Lower lobe of right lung (tissue), 2 donors: ENCODE measurements at regions not wholly inside any gene's neighbourhood (a gene's known extent, or its start where the extent isn't known, plus 50 kb on each side); places are given as distances from the start of the nearest gene placed in this dataset.

Experiments
- ATAC-seq, 2 donors: fragments of 200-7000 bp; cut with Tn5 transposase; one replicate each; pipeline ENCODE4 v1.9.1; 2020 to 2022; ENCODE audit warnings: mild to moderate bottlenecking in 2 of 2, moderate library complexity in 2 of 2
- DNase-seq: peaks from one replicate; pipeline ENCODE4 v3.0.0-alpha.2; 2020
- H3K27ac ChIP-seq: fragments of 200-600 bp; one replicate; pipeline ENCODE4 v1.8.0; 2022
- H3K27me3 ChIP-seq: fragments of 200-600 bp; one replicate; pipeline ENCODE4 v1.8.0; 2022; ENCODE audit warnings: low read depth
- H3K36me3 ChIP-seq: fragments of 200-600 bp; one replicate; pipeline ENCODE4 v1.8.0; 2022; ENCODE audit warnings: mild to moderate bottlenecking
- H3K4me1 ChIP-seq: fragments of 200-600 bp; one replicate; pipeline ENCODE4 v1.8.0; 2022
- H3K4me3 ChIP-seq: fragments of 200-600 bp; one replicate; pipeline ENCODE4 v1.8.0; 2022; ENCODE audit warnings: mild to moderate bottlenecking
- H3K9me3 ChIP-seq: fragments of 200-600 bp; one replicate; pipeline ENCODE4 v1.8.0; 2022
- intact Hi-C: fragments of 100-400 bp; cut with DNase I; formaldehyde crosslinking; loops from one replicate; pipeline ENCODE4 v1.11.0; 2022
- TF ChIP-seq, protein P1 (sequence below): fragments of 200-600 bp; IDR thresholded peaks from one replicate; pipeline ENCODE4 v1.8.0; 2022; ENCODE audit warnings: antibody characterized with exemption, mild to moderate bottlenecking
- donor health status: DM: no; HTN: yes; CAD: no; lungs with severe emphysema.

DNA sequence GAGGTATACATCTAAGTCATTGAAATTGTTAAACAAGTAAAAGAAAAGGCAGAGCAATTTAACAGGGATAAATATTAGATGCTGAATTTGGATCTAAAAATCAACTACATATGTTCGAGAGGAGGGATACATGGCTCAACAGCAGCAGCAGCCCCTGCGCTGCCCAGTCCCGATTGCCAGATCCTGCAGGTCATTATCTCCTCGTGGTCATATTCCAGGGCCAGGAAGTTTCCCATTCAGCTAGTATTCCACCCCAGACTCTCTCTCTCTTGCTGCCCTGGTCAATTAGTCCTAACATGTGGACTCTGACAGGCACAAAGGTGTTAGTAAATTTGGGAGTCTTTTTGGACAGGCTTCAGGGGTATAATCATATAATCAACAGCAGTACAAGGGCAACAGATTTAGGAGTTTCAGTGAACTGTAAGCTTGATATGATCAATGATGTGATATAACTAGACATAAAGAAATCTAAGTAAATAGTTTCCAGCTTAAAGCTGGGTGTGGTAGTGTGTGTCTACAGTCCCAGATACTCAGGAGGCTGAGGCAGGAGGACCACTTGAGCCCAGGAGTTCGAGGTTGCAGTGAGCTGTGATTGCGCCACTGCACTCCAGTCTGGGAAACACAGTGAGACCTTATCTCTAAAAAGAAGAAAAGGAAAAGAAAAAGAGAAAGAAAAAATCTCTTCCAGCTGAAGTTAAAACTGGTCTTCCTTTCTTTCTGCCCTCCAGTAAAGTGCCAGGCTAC lies 96.5 kb upstream of the MED13 start:
- H3K9me3 ChIP-seq = no peaks in the 10 kb centered on the region
- no peaks in the 10 kb centered on the region for H3K27me3 ChIP-seq
- H3K27ac ChIP-seq = no peak overlapping the region
- no peaks in the 10 kb centered on the region for H3K4me1 ChIP-seq
- no peaks in the 10 kb centered on the region for H3K36me3 ChIP-seq
- no peak overlapping the region for H3K4me3 ChIP-seq
- DNase-seq (no peak), ATAC-seq (no peak)
- TF ChIP-seq, protein P1, sequence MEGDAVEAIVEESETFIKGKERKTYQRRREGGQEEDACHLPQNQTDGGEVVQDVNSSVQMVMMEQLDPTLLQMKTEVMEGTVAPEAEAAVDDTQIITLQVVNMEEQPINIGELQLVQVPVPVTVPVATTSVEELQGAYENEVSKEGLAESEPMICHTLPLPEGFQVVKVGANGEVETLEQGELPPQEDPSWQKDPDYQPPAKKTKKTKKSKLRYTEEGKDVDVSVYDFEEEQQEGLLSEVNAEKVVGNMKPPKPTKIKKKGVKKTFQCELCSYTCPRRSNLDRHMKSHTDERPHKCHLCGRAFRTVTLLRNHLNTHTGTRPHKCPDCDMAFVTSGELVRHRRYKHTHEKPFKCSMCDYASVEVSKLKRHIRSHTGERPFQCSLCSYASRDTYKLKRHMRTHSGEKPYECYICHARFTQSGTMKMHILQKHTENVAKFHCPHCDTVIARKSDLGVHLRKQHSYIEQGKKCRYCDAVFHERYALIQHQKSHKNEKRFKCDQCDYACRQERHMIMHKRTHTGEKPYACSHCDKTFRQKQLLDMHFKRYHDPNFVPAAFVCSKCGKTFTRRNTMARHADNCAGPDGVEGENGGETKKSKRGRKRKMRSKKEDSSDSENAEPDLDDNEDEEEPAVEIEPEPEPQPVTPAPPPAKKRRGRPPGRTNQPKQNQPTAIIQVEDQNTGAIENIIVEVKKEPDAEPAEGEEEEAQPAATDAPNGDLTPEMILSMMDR = no peak
- intact Hi-C loops = no loop called here

DNA sequence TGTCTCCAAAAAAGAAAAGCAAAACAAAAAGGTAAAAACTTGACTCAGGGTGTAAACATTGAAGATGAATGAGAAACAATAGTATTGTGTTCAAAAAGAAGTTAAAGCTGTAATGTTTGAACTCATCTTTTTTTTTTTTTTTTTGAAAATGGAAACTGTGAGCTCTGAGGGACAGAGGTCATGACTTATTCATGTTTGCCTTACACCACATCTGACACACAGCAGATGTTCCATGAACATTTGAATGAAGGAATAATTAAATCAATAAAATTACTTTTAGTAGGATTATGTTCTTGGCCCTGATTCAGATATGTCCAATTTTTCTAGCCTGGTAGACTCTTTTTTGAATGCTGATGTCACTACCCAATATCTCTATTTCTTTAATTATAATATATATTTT lies 95.7 kb upstream of the MED13 start:
- H3K36me3 ChIP-seq = no peaks in the 10 kb centered on the region
- DNase-seq (no peak), ATAC-seq (no peak)
- no peaks in the 10 kb centered on the region for H3K4me1 ChIP-seq
- H3K27me3 ChIP-seq = no peaks in the 10 kb centered on the region
- H3K9me3 ChIP-seq = no peaks in the 10 kb centered on the region
- no peak overlapping the region for H3K27ac ChIP-seq
- H3K4me3 ChIP-seq = no peak overlapping the region
- intact Hi-C loops = no loop called here
- TF ChIP-seq, protein P1 = no peak

DNA sequence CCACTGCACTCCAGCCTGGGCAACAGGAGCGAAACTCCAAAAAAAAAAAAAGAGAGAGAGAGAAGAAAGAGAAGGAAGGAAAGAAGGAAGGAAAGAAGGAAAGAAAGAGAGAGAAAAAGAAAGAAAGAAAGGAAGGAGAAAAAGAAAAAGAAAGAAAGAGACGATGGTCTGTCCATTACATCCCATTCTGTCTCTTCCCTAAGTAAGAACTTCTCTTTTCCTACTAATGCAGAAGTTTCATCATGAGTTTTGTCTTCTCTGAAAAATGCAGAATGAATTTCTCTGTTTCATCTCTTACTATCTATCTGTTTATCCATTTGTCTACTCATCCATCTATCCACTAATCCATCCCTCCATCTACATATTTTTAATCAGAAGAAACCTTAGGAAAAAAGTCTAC lies 94.9 kb upstream of the MED13 start:
- DNase-seq = no peak
- Histone ChIP-seq H3K36me3 (no peaks in the 10 kb centered on the region), H3K4me1 (no peaks in the 10 kb centered on the region), H3K9me3 (no peaks in the 10 kb centered on the region), H3K4me3 (no peak overlapping the region), H3K27ac (no peak overlapping the region), H3K27me3 (no peaks in the 10 kb centered on the region)
- no peak for ATAC-seq
- TF ChIP-seq, protein P1 = no peak
- intact Hi-C loops = no loop called here

DNA sequence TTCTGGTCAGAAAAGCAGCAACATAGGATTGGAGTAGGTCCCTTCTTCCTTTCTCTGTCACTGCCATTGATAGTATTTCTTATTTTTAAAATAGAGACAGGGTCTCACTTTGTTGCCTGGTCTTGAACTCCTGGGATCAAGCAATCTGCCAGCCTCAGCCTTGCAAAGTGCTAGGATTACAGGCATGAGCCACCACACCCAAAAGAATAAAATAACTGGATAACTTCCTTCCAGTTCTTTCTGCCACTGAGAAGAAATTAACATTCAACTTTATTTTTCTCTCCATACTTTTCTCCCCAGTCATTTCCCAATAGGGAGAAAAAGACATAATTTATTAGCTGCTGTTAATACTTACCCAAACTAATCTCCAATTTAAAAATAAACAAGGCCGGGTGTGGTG lies 91.9 kb upstream of the MED13 start:
- Histone ChIP-seq H3K9me3 (no peaks in the 10 kb centered on the region), H3K27ac (no peak overlapping the region), H3K27me3 (no peaks in the 10 kb centered on the region), H3K4me1 (no peaks in the 10 kb centered on the region), H3K4me3 (no peak overlapping the region), H3K36me3 (no peaks in the 10 kb centered on the region)
- intact Hi-C loops = no loop called here
- DNase-seq (no peak), ATAC-seq (no peak)
- TF ChIP-seq, protein P1 = no peak

DNA sequence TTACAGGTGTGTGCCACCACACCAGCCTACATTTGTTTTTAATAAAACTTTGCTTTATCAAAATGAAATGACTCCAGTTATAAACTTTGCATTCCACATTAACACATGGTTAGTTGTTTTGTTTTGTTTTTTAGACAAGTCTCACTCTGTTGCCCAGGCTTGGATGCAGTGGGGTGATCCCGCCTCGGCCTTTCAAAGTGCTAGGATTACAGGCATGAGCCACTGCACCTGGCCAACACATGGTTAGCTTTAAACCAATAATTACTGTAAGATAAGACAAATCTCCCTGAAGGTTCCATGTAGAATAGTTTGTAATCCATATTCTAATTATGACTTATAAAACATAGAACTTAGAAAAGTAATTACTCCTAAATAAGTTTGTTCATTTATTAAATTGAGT lies 89.8 kb upstream of the MED13 start:
- H3K4me3 ChIP-seq = no peak overlapping the region
- H3K36me3 ChIP-seq = no peaks in the 10 kb centered on the region
- H3K9me3 ChIP-seq = no peaks in the 10 kb centered on the region
- DNase-seq (no peak), ATAC-seq (no peak)
- no peak overlapping the region for H3K27ac ChIP-seq
- TF ChIP-seq, protein P1 = no peak
- H3K27me3 ChIP-seq = no peaks in the 10 kb centered on the region
- intact Hi-C loops = no loop called here
- H3K4me1 ChIP-seq = no peaks in the 10 kb centered on the region
